Endothelial cell (in vitro differentiated cells): ENCODE measurements at regions not wholly inside any gene's neighbourhood (a gene's known extent, or its start where the extent isn't known, plus 50 kb on each side); places are given as distances from the start of the nearest gene placed in this dataset.

Experiments used
- DNase-seq: peaks from one replicate; pipeline ENCODE4 v3.0.0; 2021; ENCODE audit warnings: low spot score
- H3K27ac Mint-ChIP-seq: one replicate; pipeline ENCODE4 v1.8.0; 2021; ENCODE audit warnings: mixed read lengths, inconsistent platforms; ENCODE audit not compliant: unreplicated experiment
- H3K27me3 Mint-ChIP-seq: one replicate; pipeline ENCODE4 v1.8.0; 2021; ENCODE audit warnings: mild to moderate bottlenecking, moderate library complexity, mixed read lengths, inconsistent platforms; ENCODE audit not compliant: unreplicated experiment
- H3K36me3 Mint-ChIP-seq: one replicate; pipeline ENCODE4 v1.8.0; 2021; ENCODE audit warnings: mild to moderate bottlenecking, low read depth, mixed read lengths, inconsistent platforms; ENCODE audit not compliant: unreplicated experiment
- H3K4me1 Mint-ChIP-seq: one replicate; pipeline ENCODE4 v1.8.0; 2021; ENCODE audit warnings: mild to moderate bottlenecking, mixed read lengths, inconsistent platforms; ENCODE audit not compliant: unreplicated experiment
- H3K4me3 Mint-ChIP-seq: one replicate; pipeline ENCODE4 v1.8.0; 2021; ENCODE audit warnings: mild to moderate bottlenecking, mixed read lengths, inconsistent platforms; ENCODE audit not compliant: unreplicated experiment
- H3K9me3 Mint-ChIP-seq: one replicate; pipeline ENCODE4 v1.8.0; 2021; ENCODE audit warnings: mixed read lengths, inconsistent platforms; ENCODE audit not compliant: unreplicated experiment
- TF ChIP-seq, protein P1 (sequence below): fragments of 200-600 bp; sonication (generic); IDR thresholded peaks from one replicate; pipeline ENCODE4 v1.5.0; 2021; ENCODE audit warnings: antibody characterized with exemption; ENCODE audit not compliant: unreplicated experiment

DNA sequence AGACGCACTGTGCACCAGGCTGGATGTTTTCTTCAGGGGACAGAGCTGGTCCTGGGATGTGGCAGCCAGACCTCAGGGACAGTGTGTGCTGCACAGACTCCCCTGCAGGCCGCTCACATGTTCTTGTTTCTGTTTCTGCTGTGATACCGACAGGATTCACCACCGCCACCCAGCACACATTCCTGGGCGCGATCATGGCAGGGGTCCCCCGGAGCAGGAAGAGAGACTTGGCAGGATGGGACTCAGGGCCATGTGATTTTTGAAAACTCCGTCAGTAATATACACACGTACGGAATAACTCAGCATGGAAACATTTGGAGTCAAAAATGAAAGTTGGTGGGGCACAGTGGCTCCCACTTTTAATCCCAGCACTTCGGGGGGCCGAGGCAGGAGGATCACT is 79.0 kb downstream of the HAPSTR1 start:
- no peak for DNase-seq
- peaks cover 1% of the 10 kb centered on the region for H3K27me3 Mint-ChIP-seq
- no peaks in the 10 kb centered on the region for H3K4me1 Mint-ChIP-seq
- H3K9me3 Mint-ChIP-seq, result no peaks in the 10 kb centered on the region
- no peak overlapping the region for H3K27ac Mint-ChIP-seq
- no peaks in the 10 kb centered on the region for H3K36me3 Mint-ChIP-seq
- TF ChIP-seq, protein P1, sequence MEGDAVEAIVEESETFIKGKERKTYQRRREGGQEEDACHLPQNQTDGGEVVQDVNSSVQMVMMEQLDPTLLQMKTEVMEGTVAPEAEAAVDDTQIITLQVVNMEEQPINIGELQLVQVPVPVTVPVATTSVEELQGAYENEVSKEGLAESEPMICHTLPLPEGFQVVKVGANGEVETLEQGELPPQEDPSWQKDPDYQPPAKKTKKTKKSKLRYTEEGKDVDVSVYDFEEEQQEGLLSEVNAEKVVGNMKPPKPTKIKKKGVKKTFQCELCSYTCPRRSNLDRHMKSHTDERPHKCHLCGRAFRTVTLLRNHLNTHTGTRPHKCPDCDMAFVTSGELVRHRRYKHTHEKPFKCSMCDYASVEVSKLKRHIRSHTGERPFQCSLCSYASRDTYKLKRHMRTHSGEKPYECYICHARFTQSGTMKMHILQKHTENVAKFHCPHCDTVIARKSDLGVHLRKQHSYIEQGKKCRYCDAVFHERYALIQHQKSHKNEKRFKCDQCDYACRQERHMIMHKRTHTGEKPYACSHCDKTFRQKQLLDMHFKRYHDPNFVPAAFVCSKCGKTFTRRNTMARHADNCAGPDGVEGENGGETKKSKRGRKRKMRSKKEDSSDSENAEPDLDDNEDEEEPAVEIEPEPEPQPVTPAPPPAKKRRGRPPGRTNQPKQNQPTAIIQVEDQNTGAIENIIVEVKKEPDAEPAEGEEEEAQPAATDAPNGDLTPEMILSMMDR, result no peak
- H3K4me3 Mint-ChIP-seq, result no peak overlapping the region

DNA sequence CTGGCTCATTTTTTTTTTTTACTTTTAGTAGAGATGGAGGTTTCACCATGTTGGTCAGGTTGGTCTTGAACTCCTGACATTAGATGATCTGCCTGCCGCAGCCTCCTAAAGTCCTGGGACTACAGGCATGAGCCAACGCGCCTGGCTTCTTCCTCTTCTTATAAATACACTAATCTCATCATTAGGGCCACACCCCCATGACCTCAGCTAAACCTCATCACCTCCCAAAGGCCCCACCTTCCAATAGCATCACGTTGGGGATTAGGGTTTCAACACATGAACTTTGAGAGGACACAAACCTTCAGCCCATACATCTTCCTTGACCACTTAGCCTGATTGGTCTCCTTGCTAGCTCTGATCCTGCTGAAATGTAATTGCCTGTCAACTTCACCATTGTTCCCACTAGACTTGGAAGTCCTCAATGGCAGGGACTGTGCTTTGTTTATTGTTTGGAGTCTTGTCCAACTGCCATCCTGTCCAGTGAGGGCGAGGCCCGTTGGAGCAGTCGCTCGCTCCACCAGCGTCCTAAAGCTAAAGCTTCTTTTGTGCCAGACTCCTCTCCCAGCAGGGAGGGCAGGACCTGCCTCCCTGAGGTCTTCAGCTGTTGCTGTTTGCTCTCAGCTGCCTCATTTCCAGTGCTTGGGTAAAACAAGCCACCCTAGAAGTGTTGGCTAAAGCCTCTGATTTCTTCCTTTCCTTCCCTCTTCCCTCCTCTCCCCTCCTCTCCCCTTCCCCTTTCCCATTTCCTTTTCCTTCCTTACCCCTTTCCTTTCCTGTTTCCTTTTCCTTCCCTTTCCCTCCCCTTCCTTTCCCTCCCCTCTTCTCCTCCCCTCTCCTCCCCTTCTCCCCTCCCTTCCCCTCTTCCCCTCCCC is 85.3 kb downstream of the HAPSTR1 start:
- Mint-ChIP-seq H3K36me3 (no peaks in the 10 kb centered on the region), H3K4me1 (no peaks in the 10 kb centered on the region), H3K27me3 (peaks cover 2% of the 10 kb centered on the region), H3K27ac (no peak overlapping the region), H3K9me3 (no peaks in the 10 kb centered on the region), H3K4me3 (no peak overlapping the region)
- TF ChIP-seq, protein P1, result no peak
- DNase-seq, result no peak

DNA sequence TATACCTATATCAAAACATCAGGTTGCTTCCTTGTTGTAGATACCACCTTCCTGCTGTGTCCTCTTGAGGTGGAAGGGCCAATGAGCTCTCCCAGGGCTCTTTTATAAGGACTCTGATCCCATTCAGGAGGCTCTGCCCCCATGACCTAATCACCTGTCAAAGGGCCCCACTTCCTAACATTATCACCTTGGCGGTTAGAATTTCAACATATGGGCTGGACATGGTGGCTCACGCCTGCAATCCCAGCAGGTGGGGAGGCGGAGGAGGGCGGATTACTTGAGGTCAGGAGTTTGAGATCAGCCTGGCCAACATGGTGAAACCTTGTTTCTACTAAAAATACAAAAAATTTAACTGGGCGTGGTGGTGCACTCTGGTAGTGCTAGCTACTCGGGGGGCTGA is 86.4 kb downstream of the HAPSTR1 start:
- H3K27ac Mint-ChIP-seq, result no peak overlapping the region
- DNase-seq, result no peak
- H3K4me1 Mint-ChIP-seq, result no peaks in the 10 kb centered on the region
- H3K4me3 Mint-ChIP-seq, result no peak overlapping the region
- H3K27me3 Mint-ChIP-seq, result peaks cover 2% of the 10 kb centered on the region
- TF ChIP-seq, protein P1, result no peak
- peaks cover 3% of the 10 kb centered on the region for H3K36me3 Mint-ChIP-seq
- H3K9me3 Mint-ChIP-seq, result no peaks in the 10 kb centered on the region

DNA sequence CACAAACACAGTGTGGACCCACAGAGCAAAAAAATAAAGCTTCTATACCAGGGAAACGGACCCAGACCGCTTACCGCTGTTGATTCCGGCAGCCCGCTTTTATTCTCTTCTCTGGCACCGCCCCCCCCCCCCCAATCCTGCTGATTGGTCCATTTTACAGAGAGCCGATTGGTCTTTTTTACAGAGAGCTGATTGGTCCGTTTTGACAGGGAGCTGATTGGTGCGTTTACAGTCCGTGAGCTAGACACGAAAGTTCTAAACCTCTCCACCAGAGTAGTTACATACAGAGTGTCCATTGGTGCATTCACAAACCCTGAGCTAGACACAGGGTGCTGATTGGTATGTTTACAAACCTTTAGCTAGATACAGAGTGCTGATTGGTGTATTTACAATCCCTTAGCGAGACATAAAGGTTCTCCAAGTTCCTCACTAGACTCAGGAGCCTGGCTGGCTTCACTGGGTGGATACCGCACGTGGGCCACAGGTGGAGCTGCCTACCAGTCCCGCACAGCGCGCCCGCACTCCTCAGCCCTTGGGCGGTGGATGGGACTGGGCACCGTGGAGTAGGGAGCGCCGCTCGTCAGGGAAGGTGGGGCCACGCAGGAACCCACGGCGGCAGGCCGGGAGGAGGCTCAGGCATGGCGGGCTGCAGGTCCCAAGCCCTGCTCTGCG is 92.4 kb downstream of the HAPSTR1 start:
- H3K4me1 Mint-ChIP-seq, result no peaks in the 10 kb centered on the region
- TF ChIP-seq, protein P1, result no peak
- peaks cover 3% of the 10 kb centered on the region for H3K36me3 Mint-ChIP-seq
- DNase-seq, result no peak
- H3K27me3 Mint-ChIP-seq, result no peaks in the 10 kb centered on the region
- H3K4me3 Mint-ChIP-seq, result no peak overlapping the region
- no peaks in the 10 kb centered on the region for H3K9me3 Mint-ChIP-seq
- no peak overlapping the region for H3K27ac Mint-ChIP-seq

- Mint-ChIP-seq H3K27ac (no peak overlapping the region), H3K36me3 (peaks cover 3% of the 10 kb centered on the region), H3K27me3 (no peaks in the 10 kb centered on the region), H3K9me3 (no peaks in the 10 kb centered on the region), H3K4me1 (no peaks in the 10 kb centered on the region), H3K4me3 (no peak overlapping the region)
- DNase-seq, result no peak
- TF ChIP-seq, protein P1, result no peak
Observed at GRCh38 chr16:9184354-9184690, 92.9 kb downstream of the HAPSTR1 start.
